SK-N-MC (cell line): ENCODE measurements at regions not wholly inside any gene's neighbourhood (a gene's known extent, or its start where the extent isn't known, plus 50 kb on each side); places are given as distances from the start of the nearest gene placed in this dataset.

Source experiments
- DNase-seq: peaks from one replicate; pipeline ENCODE4 v3.0.0-alpha.2; 2011; ENCODE audit warnings: low read depth, low spot score
- H3K27ac ChIP-seq: fragments of 200-600 bp; sonication (generic); 2 replicates; pipeline ENCODE4 v1.5.1; 2016; ENCODE audit warnings: mixed run types
- H3K36me3 ChIP-seq: fragments of 200-600 bp; sonication (generic); 2 replicates; pipeline ENCODE4 v1.6.1; 2017; ENCODE audit warnings: antibody characterized with exemption, low read length, mixed read lengths; ENCODE audit not compliant: insufficient read depth
- H3K4me3 ChIP-seq: fragments of 200-600 bp; sonication (generic); 2 replicates; pipeline ENCODE4 v1.5.1; 2016
- H3K9ac ChIP-seq: fragments of 200-600 bp; sonication (generic); 2 replicates; pipeline ENCODE4 v1.8.0; 2017; ENCODE audit warnings: mixed run types, mixed read lengths; ENCODE audit not compliant: insufficient read length
- H3K9me3 ChIP-seq: fragments of 200-600 bp; sonication (generic); 2 replicates; pipeline ENCODE4 v1.6.1; 2017; ENCODE audit warnings: low read depth, mild to moderate bottlenecking, antibody characterized with exemption, low read length, moderate library complexity, mixed read lengths
- EZH2 ChIP-seq: fragments of 200-600 bp; sonication (generic); IDR thresholded peaks from one replicate; pipeline ENCODE4 v1.6.1; 2017; ENCODE audit warnings: antibody characterized with exemption
- FOXP2 ChIP-seq: optimal IDR thresholded peaks from 2 replicates; pipeline ENCODE3; 2011; ENCODE audit warnings: mild to moderate bottlenecking, moderate library complexity; ENCODE audit not compliant: insufficient read depth; ENCODE audit errors: extremely low read length, control extremely low read depth
- POLR2AphosphoS5 ChIP-seq: IDR thresholded peaks from 2 replicates; pipeline ENCODE4 v1.6.1; 2012; ENCODE audit warnings: mild to moderate bottlenecking, low read depth, low read length, borderline replicate concordance

DNA sequence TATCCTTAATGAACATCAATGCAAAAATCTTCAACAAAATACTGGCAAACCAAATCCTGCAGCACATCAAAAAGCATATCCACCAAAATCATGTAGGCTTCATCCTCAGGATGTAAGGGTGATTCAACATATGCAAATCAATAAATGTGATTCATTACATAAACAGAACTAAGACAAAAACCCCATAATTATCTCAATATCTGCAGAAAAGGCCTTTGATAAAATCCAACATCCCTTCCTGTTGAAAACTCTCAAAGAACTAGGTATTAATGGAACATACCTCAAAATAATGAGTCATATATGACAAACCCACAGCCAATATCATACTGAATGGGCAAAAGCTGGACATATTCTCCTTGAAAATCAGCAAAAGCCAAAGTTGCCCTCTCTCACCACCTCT, 54.6 kb upstream of the DEPDC1 start:
- TF ChIP-seq FOXP2 (no peak), POLR2AphosphoS5 (no peak), EZH2 (no peak)

DNA sequence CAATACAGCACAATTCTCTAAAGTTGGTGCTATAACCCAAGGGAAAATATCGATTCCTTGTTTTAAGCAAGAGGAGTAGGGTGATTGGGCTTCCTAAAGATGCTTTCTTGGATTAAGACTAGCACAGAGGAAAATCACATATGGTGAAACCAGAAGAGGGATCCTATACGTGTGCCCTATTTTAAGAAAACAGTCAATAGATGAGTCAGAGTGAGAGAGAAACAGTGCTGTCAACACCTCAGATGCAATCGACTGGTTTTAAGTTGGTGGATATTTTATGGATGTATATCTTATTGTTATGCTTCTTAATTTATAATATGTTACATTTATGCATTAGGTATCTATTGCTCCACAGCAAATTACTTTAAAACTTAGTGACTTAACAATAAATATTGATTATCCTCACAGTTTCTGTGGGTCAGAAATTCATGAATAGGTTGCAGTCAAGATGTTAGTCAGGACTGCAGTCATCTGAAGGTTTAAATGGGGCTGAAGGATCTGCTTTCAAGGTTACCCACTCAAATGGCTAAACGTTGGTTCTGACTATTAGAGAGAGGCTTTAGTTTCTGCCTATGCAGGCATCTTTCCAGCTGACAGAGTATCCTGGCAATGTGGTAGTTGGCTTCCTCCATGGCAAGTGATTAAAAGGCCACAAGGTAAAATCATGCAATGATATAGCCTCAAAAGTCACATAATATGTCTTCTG, 61.6 kb upstream of the DEPDC1 start:
- TF ChIP-seq FOXP2 = no peak
- no peak for TF ChIP-seq EZH2
- no peak for TF ChIP-seq POLR2AphosphoS5
- no peaks in the 10 kb centered on the region for H3K9me3 ChIP-seq
- DNase-seq = no peak

More for the DNA sequence above, 54.6 kb upstream of the DEPDC1 start:
- no peak overlapping the region for H3K27ac ChIP-seq
- no peaks in the 10 kb centered on the region for H3K36me3 ChIP-seq
- no peak overlapping the region for H3K9ac ChIP-seq
- no peak overlapping the region for H3K4me3 ChIP-seq
- H3K9me3 ChIP-seq = no peaks in the 10 kb centered on the region
- no peak for DNase-seq

DNA sequence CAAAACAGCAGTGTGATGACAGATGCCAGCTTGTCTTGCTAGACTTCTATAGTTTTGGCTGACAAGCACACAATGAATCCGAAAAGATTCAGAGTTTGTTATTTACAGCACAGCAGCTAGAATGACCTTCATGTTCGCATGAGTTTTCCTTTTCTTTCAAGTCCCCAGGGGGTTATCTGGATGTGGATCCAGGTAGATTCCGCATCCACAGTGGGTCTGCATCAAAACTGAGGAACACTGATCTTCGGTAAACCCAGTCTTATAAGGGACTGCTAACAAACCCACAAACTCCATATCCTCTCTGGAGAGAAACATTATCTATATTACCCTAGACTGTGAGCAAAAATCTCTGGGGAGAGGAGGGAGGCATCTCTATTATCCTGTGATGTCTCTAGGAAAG, 69.0 kb upstream of the DEPDC1 start:
- TF ChIP-seq POLR2AphosphoS5 (no peak), FOXP2 (no peak), EZH2 (no peak)
- DNase-seq = no peak
- H3K27ac ChIP-seq = no peak overlapping the region
- no peak overlapping the region for H3K4me3 ChIP-seq
- H3K9ac ChIP-seq = no peak overlapping the region
- H3K36me3 ChIP-seq = no peaks in the 10 kb centered on the region
- H3K9me3 ChIP-seq = no peaks in the 10 kb centered on the region

More for the DNA sequence above, 61.6 kb upstream of the DEPDC1 start:
- Histone ChIP-seq H3K9ac (no peak overlapping the region), H3K4me3 (no peak overlapping the region), H3K36me3 (no peaks in the 10 kb centered on the region), H3K27ac (no peak overlapping the region)

DNA sequence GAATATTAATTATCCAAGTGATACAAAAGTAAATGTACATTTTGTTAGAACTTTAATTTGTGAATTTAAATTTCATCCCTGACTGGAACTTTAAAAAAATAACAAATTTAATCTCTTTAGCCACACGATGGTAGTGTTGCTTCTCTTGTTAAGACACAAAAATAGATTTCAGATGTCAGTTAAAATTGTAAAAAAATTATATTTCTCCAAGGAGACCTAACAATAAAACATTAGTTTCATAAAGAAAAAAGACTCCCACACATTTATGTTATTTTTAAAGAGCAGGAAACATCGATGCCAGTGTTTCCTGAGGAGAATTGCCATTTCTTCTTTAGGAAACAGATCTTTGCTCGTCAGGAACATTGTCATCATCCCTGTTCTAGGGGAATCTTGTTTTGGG, 74.0 kb upstream of the DEPDC1 start:
- no peaks in the 10 kb centered on the region for H3K36me3 ChIP-seq
- TF ChIP-seq POLR2AphosphoS5 (no peak), EZH2 (no peak), FOXP2 (no peak)
- no peak for DNase-seq

DNA sequence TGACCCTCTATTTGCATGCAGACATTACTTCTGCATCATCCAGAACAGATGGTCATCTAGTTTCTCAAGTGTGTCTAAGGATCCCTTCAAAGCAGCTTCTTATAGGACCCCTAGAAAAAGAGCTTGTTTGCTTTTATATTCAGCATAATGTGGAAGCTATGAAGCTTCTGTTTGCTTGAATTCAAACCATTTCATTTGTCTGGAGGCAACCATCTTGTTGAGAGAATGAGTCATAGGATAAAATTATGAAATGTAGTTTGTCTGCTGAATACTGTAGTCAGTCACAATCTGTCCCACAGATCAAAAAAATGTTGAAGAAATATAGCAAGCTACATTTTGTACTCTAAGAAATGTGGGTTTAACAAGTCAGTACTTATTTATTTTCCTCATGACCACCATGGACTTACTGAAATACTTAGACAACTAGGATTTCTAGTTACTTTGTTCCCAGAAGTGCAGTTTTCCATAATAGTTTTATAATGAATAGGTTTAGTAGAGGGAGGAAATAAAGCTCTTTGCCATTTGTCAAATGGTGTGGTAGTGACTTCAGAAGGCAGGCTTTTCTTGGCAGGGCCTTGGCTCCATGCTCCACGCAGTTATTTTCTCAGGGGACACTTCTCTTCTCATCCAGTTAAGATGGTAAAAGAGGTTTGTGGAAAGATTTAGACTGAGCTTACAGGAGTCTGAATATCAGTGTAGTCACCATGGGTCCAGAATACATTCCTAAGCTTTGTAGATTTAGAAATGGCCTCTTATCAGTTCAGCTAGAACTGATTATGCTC, 74.8 kb upstream of the DEPDC1 start:
- DNase-seq = no peak
- Histone ChIP-seq H3K27ac (no peak overlapping the region), H3K9me3 (no peaks in the 10 kb centered on the region), H3K36me3 (no peaks in the 10 kb centered on the region), H3K9ac (no peak overlapping the region), H3K4me3 (no peak overlapping the region)
- TF ChIP-seq FOXP2 (no peak), EZH2 (no peak), POLR2AphosphoS5 (no peak)

More for the DNA sequence above, 74.0 kb upstream of the DEPDC1 start:
- Histone ChIP-seq H3K4me3 (no peak overlapping the region), H3K9me3 (no peaks in the 10 kb centered on the region), H3K9ac (no peak overlapping the region), H3K27ac (no peak overlapping the region)

DNA sequence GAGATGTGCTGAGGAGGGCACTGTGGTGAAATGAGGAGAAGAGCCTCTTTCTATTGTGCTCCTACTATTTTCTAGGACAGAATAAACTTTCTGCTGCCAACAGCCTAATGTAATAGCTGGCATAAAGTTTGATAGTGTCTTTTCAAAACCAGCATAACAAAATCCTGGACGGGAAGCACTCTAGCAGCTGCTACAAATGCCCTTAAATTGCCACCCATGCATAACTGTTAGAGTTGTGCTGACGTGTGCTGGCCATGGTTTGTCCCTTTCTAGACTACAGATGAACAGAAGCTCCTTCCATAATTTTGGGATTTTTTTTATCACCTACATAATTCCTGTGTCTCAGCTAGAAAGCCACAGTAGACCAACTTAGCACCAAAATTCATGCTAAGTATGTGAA, 88.5 kb upstream of the DEPDC1 start:
- no peak for DNase-seq
- Histone ChIP-seq H3K4me3 (no peak overlapping the region), H3K9me3 (no peaks in the 10 kb centered on the region), H3K36me3 (no peaks in the 10 kb centered on the region), H3K27ac (no peak overlapping the region), H3K9ac (no peak overlapping the region)
- TF ChIP-seq FOXP2 (no peak), EZH2 (no peak), POLR2AphosphoS5 (no peak)

DNA sequence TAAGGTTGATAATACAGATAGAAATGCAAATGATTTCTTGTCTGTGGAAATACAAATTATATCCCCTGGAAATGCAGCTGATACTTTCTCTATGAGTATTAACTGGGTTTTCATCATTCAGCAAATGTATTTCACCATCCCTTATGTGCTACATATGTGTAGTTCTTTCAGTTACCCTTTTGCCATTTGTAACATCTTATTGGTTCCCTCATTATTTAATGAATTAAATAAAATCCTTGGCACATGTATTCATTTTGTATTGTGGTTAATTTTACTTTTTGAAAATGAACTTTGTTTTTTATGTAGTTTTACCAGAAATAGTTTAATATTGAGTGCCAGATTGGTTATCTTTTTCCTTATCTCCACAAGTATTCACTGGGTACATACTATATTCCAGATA, 89.9 kb upstream of the DEPDC1 start:
- H3K27ac ChIP-seq = no peak overlapping the region
- H3K36me3 ChIP-seq = no peaks in the 10 kb centered on the region
- H3K9me3 ChIP-seq = no peaks in the 10 kb centered on the region
- no peak for TF ChIP-seq FOXP2
- TF ChIP-seq EZH2 = no peak
- no peak for TF ChIP-seq POLR2AphosphoS5
- H3K4me3 ChIP-seq = no peak overlapping the region
- no peak overlapping the region for H3K9ac ChIP-seq
- no peak for DNase-seq

GRCh38 chr1:68588304-68588703, 91.4 kb upstream of the DEPDC1 start:
- H3K9ac ChIP-seq = no peak overlapping the region
- no peak for DNase-seq
- no peaks in the 10 kb centered on the region for H3K36me3 ChIP-seq
- no peak for TF ChIP-seq EZH2
- TF ChIP-seq FOXP2 = no peak
- TF ChIP-seq POLR2AphosphoS5 = no peak
- H3K27ac ChIP-seq = no peak overlapping the region
- H3K9me3 ChIP-seq = no peaks in the 10 kb centered on the region
- no peak overlapping the region for H3K4me3 ChIP-seq

GRCh38 chr1:68590473-68590872, 93.6 kb upstream of the DEPDC1 start:
- no peak overlapping the region for H3K4me3 ChIP-seq
- no peak for DNase-seq
- no peaks in the 10 kb centered on the region for H3K36me3 ChIP-seq
- H3K27ac ChIP-seq = no peak overlapping the region
- H3K9me3 ChIP-seq = no peaks in the 10 kb centered on the region
- TF ChIP-seq POLR2AphosphoS5 (no peak), FOXP2 (no peak), EZH2 (no peak)
- no peak overlapping the region for H3K9ac ChIP-seq
